ENCODE measurements at regions not wholly inside any gene's neighbourhood (a gene's known extent, or its start where the extent isn't known, plus 50 kb on each side); places are given as distances from the start of the nearest gene placed in this dataset.

DNA sequence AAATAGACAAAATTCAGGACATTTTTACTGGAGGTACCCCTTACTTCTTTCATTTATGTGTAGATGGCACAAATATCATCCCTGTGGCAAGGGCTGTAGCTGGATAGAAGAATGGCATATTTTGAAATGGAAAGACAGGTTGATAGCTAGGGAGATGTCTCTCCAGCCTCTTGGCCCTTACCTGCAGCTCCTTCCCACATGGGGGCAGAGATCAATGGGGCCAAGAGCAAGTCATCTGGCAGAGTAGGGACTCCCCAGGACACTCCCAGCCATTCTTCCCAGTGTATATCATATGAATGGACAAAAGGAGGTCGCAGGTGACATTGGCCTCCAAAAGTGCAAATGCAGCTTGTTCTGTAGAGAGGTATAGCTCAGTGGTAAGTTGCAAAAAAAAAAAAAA is 192.2 kb upstream of the ATP5MC3 start:
- no peak for DNase-seq
- intact Hi-C loops (cut with DNase I), result loop anchor here in 1 of 10 donors (10.0 kb wide), 1 partner anchor 311 kb away; no protein-coding TSS in a partner anchor
- 71 to 92% (median 88%) methylated on average over 1 of the region's 1 CpG for WGBS, 4 donors
- Histone ChIP-seq H3K4me1 (peaks cover 0 to 25% (median 0%) of the 10 kb centered on the region in 12 donors), H3K27me3 (peaks cover 0 to 26% (median 8%) of the 10 kb centered on the region in 9 donors), H3K9me3 (no peaks in the 10 kb centered on the region), H3K27ac (peak overlapping the region in 1 of 12 donors; percentile 58), H3K4me3 (no peak overlapping the region), H3K36me3 (no peaks in the 10 kb centered on the region)
- ATAC-seq, result no peak
- no peak for TF ChIP-seq POLR2A (IDR thresholded peaks at IDR 0.05)
- TF ChIP-seq, protein P1, sequence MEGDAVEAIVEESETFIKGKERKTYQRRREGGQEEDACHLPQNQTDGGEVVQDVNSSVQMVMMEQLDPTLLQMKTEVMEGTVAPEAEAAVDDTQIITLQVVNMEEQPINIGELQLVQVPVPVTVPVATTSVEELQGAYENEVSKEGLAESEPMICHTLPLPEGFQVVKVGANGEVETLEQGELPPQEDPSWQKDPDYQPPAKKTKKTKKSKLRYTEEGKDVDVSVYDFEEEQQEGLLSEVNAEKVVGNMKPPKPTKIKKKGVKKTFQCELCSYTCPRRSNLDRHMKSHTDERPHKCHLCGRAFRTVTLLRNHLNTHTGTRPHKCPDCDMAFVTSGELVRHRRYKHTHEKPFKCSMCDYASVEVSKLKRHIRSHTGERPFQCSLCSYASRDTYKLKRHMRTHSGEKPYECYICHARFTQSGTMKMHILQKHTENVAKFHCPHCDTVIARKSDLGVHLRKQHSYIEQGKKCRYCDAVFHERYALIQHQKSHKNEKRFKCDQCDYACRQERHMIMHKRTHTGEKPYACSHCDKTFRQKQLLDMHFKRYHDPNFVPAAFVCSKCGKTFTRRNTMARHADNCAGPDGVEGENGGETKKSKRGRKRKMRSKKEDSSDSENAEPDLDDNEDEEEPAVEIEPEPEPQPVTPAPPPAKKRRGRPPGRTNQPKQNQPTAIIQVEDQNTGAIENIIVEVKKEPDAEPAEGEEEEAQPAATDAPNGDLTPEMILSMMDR (IDR thresholded peaks at IDR 0.05), result no peak

DNA sequence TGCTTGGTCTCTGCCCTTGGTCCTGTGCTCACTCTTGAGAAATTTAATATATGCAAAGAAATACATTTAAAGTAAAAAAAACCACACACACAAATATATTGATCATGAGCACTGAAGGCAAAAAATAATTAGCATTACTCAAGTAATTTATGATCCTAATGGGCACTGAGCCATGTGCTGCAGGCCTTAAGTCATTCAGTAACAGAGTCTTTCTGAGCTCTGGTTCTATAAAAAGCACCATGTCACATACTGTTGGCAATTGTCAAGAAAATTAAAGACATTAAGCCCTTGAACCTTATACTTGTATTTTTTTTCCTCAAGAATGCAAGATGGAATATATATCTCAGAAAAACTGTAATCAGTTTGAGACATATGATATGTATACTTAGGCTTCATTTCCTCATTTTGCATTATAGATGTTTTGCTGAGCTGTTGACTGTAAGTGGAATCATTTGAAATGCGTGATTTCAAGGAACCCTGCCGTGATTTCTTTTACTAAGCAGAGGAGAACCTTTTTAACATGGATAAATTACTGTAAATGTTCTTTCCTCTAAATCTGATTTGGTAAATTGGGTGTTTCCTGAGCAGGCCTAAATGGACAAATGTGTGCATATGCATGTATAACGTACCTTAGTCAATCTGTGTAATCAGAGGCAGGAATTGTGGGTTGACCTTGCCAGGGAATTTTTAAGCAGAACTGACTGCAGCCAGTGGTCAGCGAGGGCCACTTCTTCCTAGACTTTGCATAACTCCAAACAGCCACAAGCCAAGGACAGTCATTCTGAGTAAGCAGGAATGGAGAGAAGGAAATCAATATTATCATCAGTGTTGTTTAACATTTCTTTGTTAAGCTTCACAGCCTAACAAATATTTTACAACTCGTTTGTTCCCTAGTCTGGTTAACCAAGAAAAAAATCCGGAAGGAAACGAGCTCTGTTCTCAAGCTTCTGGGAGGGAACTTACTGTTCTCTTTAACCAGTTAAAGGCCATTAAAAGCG is 191.5 kb upstream of the ATP5MC3 start:
- DNase-seq, result no peak
- Histone ChIP-seq H3K4me1 (peaks cover 0 to 25% (median 0%) of the 10 kb centered on the region in 12 donors), H3K36me3 (no peaks in the 10 kb centered on the region), H3K27me3 (peaks cover 0 to 33% (median 8%) of the 10 kb centered on the region in 9 donors), H3K27ac (peak overlapping the region in 1 of 12 donors; percentile 58), H3K9me3 (no peaks in the 10 kb centered on the region), H3K4me3 (no peak overlapping the region)
- TF ChIP-seq, protein P1 (IDR thresholded peaks at IDR 0.05), result no peak
- no peak for TF ChIP-seq POLR2A (IDR thresholded peaks at IDR 0.05)
- WGBS, 4 donors, result 56 to 64% (median 60%) methylated on average over 8 of the region's 8 CpGs
- no peak for ATAC-seq
- intact Hi-C loops (cut with DNase I), result loop anchor here in 1 of 10 donors (10.0 kb wide), 1 partner anchor 312 kb away; no protein-coding TSS in a partner anchor

DNA sequence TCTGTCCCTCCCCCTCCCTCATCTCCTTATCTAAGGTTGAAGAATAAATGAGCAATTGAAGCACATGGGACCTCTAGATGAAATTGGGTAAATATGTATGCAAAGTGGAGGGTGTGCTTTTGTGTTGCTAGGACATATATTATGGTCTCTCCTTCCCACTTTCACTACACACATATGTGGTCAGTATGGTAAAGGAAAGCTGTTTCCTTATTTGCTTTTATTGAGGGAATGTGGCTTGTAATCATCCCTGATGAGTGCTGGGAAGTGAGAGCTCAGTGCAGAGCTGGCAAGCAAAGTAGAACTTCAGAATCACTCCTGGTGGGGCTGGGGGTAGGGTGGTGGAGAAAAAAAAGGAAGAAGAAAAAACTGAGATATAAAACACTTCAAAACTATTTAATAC is 189.9 kb upstream of the ATP5MC3 start:
- no peaks in the 10 kb centered on the region for H3K9me3 ChIP-seq
- intact Hi-C loops (cut with DNase I), result loop anchor here in 1 of 10 donors (10.0 kb wide), 1 partner anchor 313 kb away; no protein-coding TSS in a partner anchor
- no peak for ATAC-seq
- peaks cover 0 to 48% (median 8%) of the 10 kb centered on the region in 9 donors for H3K27me3 ChIP-seq
- no peak for TF ChIP-seq POLR2A (IDR thresholded peaks at IDR 0.05)
- TF ChIP-seq, protein P1 (IDR thresholded peaks at IDR 0.05), result no peak
- DNase-seq, result no peak
- H3K27ac ChIP-seq, result no peak overlapping the region
- H3K36me3 ChIP-seq, result no peaks in the 10 kb centered on the region
- no peak overlapping the region for H3K4me3 ChIP-seq
- peaks cover 0 to 25% (median 0%) of the 10 kb centered on the region in 12 donors for H3K4me1 ChIP-seq

DNA sequence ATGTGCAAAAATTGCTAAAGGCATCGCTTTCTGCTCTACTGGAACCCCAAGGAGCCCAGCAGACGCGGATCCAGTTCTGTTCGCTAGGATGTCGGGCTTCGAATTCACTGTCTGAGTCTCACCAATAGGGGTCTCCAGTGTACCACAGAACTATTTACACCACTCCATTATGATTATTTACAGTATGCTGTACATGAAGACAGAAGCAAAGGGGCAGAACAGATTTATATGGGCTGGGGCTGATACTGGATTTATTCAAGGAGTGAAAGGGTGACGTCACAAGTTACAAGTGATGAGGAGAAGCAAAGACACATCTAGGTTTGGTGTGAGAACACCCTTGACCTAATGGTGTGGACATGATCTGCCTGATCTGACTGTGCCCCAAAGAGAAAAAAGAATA is 185.3 kb upstream of the ATP5MC3 start:
- DNase-seq (peak in 2 of 5 donors; percentile 13 to 20), ATAC-seq (peak in 3 of 4 donors; percentile 37 to 76 (median 69))
- Histone ChIP-seq H3K27me3 (peaks cover 0 to 71% (median 11%) of the 10 kb centered on the region in 9 donors), H3K27ac (no peak overlapping the region), H3K36me3 (no peaks in the 10 kb centered on the region), H3K4me1 (peaks cover 0 to 11% (median 0%) of the 10 kb centered on the region in 12 donors), H3K9me3 (no peaks in the 10 kb centered on the region), H3K4me3 (no peak overlapping the region)
- intact Hi-C loops (cut with DNase I), result loop anchor here (2.0 to 10.0 kb wide), 3 partner anchors 318 to 722 kb away; no protein-coding TSS in a partner anchor
- TF ChIP-seq POLR2A (IDR thresholded peaks at IDR 0.05), result no peak
- TF ChIP-seq, protein P1 (IDR thresholded peaks at IDR 0.05), result peak; percentile 54 to 76 (median 70)
- WGBS, 4 donors, result 3 to 6% (median 5%) methylated on average over 7 of the region's 7 CpGs
